NCI-H2196 (cell line): ENCODE measurements at regions not wholly inside any gene's neighbourhood (a gene's known extent, or its start where the extent isn't known, plus 50 kb on each side); places are given as distances from the start of the nearest gene placed in this dataset.
"Not testable (repeated sequence)": the region's sequence is repeated elsewhere in the genome, so short reads cannot be mapped to it uniquely, and the experiment has no call there.

ENCODE experiments used
- DNase-seq: peaks from one replicate; lab custom pipeline; 2025; ENCODE audit not compliant: unreplicated experiment; lab: John Stamatoyannopoulos, UW

GRCh38 chr5:118554241-118554640 lies 434.1 kb downstream of the DTWD2 start:
- no peak for DNase-seq

DNA sequence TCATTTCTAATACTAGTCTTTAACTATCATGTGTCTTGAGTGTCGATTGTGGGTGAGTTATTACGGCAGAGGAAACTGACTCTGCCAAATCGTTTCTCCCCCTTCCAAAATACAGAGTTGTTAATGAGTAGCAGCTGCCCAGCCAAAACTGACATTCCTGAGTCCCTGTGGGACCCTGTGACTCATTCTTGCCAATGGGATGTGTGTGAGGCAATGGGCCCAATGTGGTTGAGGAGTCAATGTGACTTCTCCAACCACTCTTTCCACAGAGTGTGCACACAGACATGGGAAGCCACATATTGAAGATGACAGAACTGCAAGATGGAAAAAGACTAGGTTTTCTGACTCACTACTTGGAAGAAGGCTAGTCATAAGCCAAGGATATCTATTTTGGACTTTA lies 434.7 kb downstream of the DTWD2 start:
- no peak for DNase-seq

DNA sequence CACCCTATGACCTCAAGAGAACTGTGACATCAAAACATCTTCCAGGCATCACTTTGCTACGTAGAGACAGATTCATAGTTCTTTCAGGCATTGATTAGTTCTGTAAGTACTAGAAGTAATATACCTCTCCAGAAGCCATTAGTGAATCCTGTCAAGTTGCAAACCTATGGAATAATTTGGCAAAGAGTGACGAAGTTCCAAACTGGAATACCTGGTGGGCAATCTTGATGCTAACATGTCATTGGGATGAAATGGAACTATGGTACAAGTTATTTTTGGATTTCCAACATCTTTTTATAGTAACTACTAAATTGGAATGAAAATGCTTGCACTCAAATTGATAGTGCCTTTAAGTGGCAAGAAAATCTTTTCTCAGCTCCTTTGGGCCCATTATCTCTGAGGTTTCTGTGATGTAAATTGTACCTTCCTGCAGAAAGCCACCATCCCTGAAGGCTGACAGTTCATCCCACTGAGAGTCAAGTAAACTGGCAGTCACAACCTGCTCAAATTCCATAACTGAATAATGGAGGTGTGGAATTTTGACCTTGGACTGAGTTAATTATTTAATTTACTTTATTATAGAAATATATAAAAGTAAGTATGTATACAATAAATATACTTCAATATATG lies 435.5 kb downstream of the DTWD2 start:
- no peak for DNase-seq

DNA sequence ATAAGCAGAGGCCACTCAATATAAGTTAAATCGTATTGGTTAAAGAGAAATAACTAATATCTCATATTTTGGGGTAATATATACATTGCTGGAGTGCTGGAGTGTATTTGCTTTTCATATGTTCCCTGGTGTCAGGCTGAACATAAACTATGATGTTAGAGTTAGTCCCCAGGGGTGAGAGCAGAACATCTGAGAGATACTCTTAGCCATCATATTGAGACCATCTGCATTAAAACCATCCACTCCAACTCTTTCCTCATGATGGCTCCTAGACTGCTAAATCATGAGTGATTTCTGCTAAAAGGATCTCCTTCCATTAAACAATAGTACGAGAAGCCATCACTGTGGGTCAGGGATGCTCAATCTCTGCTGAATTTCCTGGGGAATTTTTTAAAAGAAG lies 436.2 kb downstream of the DTWD2 start:
- DNase-seq: no peak

DNA sequence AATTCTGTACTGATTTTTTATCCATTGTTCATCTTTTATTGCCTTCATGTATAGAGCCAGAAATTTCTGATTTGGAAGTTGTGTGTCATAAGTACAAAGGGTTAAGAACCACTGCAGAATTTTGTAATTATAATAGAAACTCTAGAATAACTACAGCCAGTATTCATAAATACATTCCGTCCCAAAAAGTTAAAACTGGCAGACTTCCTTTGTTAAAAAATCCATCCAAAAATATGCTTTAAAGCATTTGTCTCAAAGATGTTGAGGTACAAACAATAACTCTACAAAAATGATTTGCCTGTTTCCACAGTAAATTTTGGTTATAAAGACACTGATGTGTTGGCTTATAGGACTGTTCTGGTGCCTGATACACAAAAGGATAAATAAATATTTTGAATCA lies 436.6 kb downstream of the DTWD2 start:
- no peak for DNase-seq

GRCh38 chr5:118551031-118551430 lies 437.3 kb downstream of the DTWD2 start:
- DNase-seq: no peak

- no peak for DNase-seq
Measured at GRCh38 chr5:118548761-118549720, 439.3 kb downstream of the DTWD2 start.

GRCh38 chr5:118545470-118545869 lies 442.9 kb downstream of the DTWD2 start:
- DNase-seq: no peak

- no peak for DNase-seq
Measured at GRCh38 chr5:118544887-118545449, 443.4 kb downstream of the DTWD2 start.

DNA sequence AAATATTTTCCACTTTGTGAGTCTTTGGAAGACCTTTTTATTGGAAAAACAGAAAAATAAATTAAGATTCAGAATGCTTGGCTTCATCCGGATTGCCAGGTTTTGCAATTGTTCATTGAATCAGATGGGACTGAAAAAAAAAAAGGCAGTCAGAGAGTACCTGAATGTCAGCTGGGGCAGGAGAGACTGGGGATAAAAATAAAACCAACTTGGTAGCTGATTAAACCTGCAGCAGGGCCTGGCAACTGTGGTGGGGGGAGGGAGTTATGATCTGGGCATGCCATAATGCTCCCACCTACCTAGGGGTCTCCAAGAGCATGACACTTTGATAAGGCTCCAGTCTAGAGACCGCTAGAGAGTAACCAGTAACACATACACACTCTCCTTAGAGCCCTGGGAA lies 454.4 kb downstream of the DTWD2 start:
- no peak for DNase-seq

DNA sequence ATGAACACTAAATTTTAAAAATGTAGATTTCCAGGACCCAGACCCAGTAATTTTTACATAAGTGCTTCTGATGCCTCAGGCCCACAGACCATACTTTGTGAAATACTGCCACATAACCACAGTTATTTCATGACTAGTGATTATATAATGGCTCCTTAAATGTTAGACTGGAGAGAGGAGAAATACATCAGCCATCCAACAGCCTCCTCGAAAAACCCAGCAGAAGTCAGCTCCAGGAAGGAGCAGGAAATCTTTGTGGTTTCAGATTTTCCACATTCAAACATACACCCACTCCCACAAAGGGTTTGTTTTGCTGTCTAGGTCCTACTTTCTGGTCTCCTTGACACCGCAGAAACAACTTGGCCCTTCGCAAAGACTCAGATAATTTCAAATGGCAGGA lies 455.2 kb downstream of the DTWD2 start:
- DNase-seq: no peak

DNA sequence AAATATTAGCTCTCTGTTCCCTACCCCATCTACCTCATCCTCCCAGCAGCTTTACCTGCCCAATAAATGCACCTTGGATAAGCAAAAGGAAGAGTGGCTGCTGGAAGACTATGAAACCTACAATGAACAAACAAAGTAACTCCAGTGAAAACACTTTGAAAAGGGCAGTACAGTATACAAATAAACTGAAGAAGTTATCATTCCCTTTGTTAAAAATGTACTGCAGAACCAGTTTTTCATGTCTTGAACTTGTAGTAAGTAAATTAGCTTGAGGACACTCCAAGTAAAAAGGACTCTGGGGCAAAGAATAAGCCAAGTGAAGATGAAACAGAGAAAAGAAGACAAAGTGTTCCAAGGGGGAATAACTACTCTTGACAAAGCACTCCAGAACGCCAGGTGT lies 457.1 kb downstream of the DTWD2 start:
- DNase-seq: no peak

DNA sequence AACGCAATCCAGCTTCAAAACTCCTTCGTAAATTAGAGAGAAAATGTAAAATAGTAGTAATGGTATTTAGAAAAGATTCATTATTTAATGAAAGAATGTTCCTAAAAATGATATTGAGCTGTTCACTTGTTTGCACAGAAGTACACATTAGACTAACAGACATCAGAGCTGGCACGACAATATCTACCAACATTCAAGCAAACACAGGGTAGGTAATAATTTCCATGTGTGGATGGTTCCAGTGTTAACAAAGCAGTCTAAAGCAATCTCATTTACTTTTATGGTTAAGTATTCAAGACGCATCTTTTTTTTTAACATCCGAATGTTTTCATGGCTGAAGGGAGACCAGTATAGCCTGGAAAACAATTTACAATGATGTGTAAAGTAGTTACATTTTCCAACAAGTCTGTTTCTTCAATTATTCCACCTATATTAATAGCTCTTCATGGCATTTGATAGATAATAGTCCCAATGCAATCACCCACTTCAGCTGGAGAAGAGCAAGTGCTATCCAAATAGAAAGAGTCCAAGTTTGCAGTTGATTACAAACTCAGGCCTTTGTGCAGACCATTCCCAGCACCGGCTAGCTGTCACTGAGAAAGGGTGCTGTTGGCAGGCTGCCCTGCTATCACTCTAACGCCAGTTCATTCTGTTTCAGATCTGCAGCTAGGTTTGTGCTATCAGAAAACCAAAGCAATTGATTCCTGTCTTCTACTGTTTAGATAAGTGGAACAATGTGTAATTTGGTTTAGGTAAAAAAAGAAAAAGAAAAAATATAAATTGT lies 458.8 kb downstream of the DTWD2 start:
- no peak for DNase-seq

GRCh38 chr5:118522626-118523025 lies 465.7 kb downstream of the DTWD2 start:
- DNase-seq: no peak

DNA sequence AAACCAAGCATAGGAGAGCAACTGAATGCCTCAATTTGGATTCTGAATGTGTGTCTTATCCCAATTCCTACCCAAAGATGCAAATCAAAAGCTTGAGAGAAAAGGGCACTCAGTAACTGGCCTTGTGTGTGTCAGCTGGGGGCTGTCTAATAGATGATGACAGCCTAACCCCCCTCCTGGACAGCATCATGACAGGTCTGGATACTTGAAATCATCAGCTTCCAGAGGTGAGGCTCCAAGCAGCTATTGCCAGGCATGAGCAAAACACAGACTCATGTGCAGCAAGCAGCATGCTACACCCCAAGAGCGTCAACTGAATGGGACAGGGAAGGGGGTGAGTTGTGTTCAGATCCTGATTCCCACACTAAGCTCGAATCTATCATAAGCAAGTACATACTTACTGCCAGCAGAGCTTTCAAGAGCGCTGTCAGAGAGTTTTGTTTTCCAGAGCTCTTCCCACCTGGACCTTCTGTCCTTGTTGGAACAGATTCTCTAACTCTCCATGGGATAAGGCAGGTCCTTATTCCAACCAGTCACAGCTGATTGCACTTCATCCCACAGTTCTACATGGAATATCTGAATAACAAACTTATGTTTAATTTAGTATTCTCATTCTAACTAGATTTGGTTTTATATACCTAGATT lies 467.5 kb downstream of the DTWD2 start:
- DNase-seq: no peak

DNA sequence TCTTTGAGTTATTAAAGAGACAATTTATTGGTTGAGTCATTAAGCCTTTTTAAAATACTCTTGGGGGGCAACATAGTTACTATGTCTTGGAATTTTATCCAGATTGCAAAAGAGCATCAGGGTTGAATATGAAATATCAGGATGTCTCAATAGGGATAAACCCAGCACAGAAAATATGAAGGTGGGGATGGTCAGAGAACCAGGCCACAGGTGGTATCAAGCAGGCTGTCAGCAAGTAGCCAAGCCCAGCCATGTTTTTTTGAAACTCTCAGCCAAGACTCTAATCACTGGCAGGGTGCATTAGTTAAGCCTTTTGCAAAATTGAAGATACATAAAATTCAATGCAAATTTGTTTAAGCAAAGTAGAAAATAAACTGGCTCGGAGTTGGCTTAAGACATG lies 468.9 kb downstream of the DTWD2 start:
- DNase-seq: no peak

GRCh38 chr5:118518720-118519119 lies 469.6 kb downstream of the DTWD2 start:
- no peak for DNase-seq

GRCh38 chr5:118511846-118512245 lies 476.5 kb downstream of the DTWD2 start:
- no peak for DNase-seq

DNA sequence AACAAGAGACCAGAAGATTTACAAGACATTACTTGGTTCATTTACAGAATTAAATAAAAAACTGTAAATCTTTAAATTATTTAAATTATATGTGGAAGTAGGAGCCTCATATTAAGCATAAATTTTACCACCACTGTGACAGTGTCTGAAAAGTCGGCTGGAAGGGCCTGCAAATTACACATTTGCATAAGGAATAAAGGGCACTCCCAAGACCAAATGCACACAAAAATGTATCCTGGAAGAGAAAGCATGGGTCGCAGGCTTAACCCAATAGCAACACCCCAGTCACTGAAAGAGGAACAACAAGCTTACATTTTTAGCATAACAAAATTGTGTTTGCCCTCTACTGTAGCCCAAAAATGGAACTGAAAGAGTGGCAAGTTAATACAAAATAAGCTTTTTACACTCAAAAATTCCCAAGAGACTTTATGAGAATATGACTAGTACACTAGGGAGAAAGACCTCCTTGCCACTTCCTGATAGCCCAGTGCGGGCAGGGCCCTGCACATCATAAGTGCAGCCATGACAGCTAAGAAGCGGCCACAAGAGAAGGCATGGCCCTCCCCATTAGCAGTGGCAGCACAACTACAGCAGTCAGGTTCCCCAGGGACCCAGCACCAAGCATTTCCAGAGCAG lies 482.0 kb downstream of the DTWD2 start:
- DNase-seq: no peak

- DNase-seq: not testable (repeated sequence)
Measured at GRCh38 chr5:118502232-118502631, 486.1 kb downstream of the DTWD2 start.
